Progenitor cell of endocrine pancreas (in vitro differentiated cells): ENCODE measurements at regions not wholly inside any gene's neighbourhood (a gene's known extent, or its start where the extent isn't known, plus 50 kb on each side); places are given as distances from the start of the nearest gene placed in this dataset.

Experiments used
- DNase-seq: peaks from one replicate; pipeline ENCODE4 v3.0.0; 2021; ENCODE audit warnings: low spot score; ENCODE audit not compliant: unreplicated experiment
- H3K27ac Mint-ChIP-seq: 2 replicates; pipeline ENCODE4 v1.8.0; 2021; ENCODE audit warnings: mild to moderate bottlenecking, moderate library complexity, mixed read lengths
- H3K27me3 Mint-ChIP-seq: 2 replicates; pipeline ENCODE4 v1.8.0; 2021; ENCODE audit warnings: mixed read lengths
- H3K36me3 Mint-ChIP-seq: 2 replicates; pipeline ENCODE4 v1.8.0; 2022; ENCODE audit warnings: mixed read lengths; ENCODE audit not compliant: insufficient read depth
- H3K4me1 Mint-ChIP-seq: 2 replicates; pipeline ENCODE4 v1.8.0; 2021; ENCODE audit warnings: low read depth, mixed read lengths
- H3K4me3 Mint-ChIP-seq: 2 replicates; pipeline ENCODE4 v1.8.0; 2021; ENCODE audit warnings: low read depth, mild to moderate bottlenecking, moderate library complexity, mixed read lengths
- H3K9me3 Mint-ChIP-seq: 2 replicates; pipeline ENCODE4 v1.8.0; 2021; ENCODE audit warnings: low read depth, mixed read lengths
- CTCF ChIP-seq: fragments of 200-600 bp; sonication (generic); IDR thresholded peaks from one replicate; pipeline ENCODE4 v1.5.0; 2021; ENCODE audit warnings: antibody characterized with exemption, mild to moderate bottlenecking; ENCODE audit not compliant: unreplicated experiment

GRCh38 chr6:53986721-53987521 is 124.3 kb upstream of the MLIP start:
- no peak for DNase-seq
- H3K4me1 Mint-ChIP-seq = peaks cover 7% of the 10 kb centered on the region
- H3K9me3 Mint-ChIP-seq = no peaks in the 10 kb centered on the region
- no peaks in the 10 kb centered on the region for H3K27me3 Mint-ChIP-seq
- no peaks in the 10 kb centered on the region for H3K36me3 Mint-ChIP-seq
- H3K27ac Mint-ChIP-seq = no peak overlapping the region
- TF ChIP-seq CTCF = no peak
- H3K4me3 Mint-ChIP-seq = no peak overlapping the region

DNA sequence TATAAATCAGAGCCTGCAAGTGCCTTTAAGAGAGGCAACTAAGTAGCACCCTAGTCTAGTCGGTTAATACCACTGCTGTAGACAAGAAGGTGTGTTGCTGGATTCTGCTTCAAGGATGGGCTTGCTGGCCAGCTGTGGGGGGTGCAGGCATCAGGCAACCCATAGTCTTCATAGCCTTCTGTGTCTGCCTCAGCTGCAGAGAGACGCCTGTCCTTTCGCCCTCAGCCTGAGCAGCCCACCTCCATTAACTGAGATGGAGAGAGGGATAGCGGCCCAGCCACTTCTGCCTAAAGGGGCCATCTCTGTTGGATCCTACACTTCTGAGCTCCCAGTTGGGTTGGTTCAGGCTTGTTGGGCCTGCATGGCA is 123.7 kb upstream of the MLIP start:
- TF ChIP-seq CTCF = no peak
- Mint-ChIP-seq H3K9me3 (no peaks in the 10 kb centered on the region), H3K36me3 (no peaks in the 10 kb centered on the region), H3K4me1 (peaks cover 7% of the 10 kb centered on the region), H3K27ac (no peak overlapping the region), H3K4me3 (no peak overlapping the region), H3K27me3 (no peaks in the 10 kb centered on the region)
- no peak for DNase-seq

DNA sequence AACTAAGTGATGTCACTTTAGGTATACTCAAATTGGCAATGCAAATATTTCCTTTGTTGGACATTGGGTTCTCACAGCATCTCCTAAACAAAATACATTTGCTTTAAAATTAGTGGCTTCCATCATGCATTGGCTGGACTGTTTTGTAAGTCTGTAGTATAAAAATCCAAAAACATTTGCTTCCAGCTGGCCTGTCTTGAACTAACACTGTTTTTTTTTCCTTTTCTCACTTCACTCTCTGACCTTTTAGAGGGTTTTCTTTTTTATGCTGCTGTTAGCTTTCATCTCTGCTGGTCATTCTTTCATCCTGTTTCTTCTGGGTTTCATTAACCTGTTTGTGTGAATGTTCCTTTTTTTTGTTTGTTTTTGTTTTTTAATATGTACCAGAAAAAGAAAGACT is 121.7 kb upstream of the MLIP start:
- Mint-ChIP-seq H3K4me3 (no peak overlapping the region), H3K4me1 (peaks cover 7% of the 10 kb centered on the region), H3K36me3 (no peaks in the 10 kb centered on the region), H3K27me3 (no peaks in the 10 kb centered on the region), H3K9me3 (no peaks in the 10 kb centered on the region), H3K27ac (no peak overlapping the region)
- no peak for TF ChIP-seq CTCF
- no peak for DNase-seq

DNA sequence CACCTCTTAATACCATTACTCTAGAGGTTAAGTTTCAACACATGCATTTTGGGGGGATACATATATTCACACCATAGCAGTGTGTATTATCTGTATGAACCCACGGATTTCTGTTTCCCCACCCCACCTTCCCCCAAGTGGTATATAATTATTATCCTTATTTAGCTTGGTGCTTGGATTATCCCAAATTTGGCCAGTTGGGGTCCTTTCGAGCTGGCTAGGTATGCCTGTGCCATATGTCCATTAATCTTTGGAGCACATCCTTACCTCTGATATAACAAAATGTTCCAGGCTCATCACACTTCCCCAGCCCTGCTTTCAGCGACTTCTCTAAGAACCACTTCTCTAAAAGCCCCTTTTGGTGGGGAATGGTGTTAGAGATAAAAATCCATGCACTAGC is 118.7 kb upstream of the MLIP start:
- no peak for TF ChIP-seq CTCF
- H3K4me1 Mint-ChIP-seq = no peaks in the 10 kb centered on the region
- no peak overlapping the region for H3K4me3 Mint-ChIP-seq
- no peak overlapping the region for H3K27ac Mint-ChIP-seq
- no peak for DNase-seq
- no peaks in the 10 kb centered on the region for H3K36me3 Mint-ChIP-seq
- no peaks in the 10 kb centered on the region for H3K27me3 Mint-ChIP-seq
- H3K9me3 Mint-ChIP-seq = no peaks in the 10 kb centered on the region

DNA sequence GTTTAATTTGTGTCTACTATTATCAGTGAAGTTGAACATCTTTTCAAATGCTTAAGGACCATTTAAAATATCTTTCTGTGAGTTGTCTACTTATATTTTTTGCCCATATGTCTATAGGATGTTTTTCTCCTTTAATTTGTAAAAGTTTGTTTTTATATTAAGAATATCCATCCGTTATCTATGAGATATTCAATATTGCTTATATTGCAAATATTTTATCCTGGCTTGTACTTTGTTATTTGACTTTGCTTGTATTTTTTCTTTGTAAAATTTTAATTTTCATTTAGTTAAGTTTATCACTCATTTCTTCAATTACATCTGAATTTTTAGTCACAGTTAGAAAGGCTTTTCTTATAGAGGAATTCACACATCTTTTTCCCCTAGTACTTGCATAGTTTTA is 117.0 kb upstream of the MLIP start:
- no peak overlapping the region for H3K27ac Mint-ChIP-seq
- H3K4me1 Mint-ChIP-seq = no peaks in the 10 kb centered on the region
- no peak overlapping the region for H3K4me3 Mint-ChIP-seq
- H3K36me3 Mint-ChIP-seq = no peaks in the 10 kb centered on the region
- no peaks in the 10 kb centered on the region for H3K9me3 Mint-ChIP-seq
- no peak for DNase-seq
- H3K27me3 Mint-ChIP-seq = no peaks in the 10 kb centered on the region
- TF ChIP-seq CTCF = no peak
